DLD1 (cell line): ENCODE measurements at regions not wholly inside any gene's neighbourhood (a gene's known extent, or its start where the extent isn't known, plus 50 kb on each side); places are given as distances from the start of the nearest gene placed in this dataset.

Experiments
- in situ Hi-C: cut with HindIII; loops from 2 replicates; pipeline ENCODE4 v1.10.0; 2017; ENCODE audit warnings: low sequenced_read_pairs

GRCh38 chr10:10869592-10869991, 148.1 kb upstream of the CELF2 start:
- in situ Hi-C loops = no loop called here

- in situ Hi-C loops = no loop called here
Observed at GRCh38 chr10:10870523-10871241, 147.0 kb upstream of the CELF2 start.

GRCh38 chr10:10871352-10871751, 146.3 kb upstream of the CELF2 start:
- in situ Hi-C loops = no loop called here

- in situ Hi-C loops = no loop called here
Observed at GRCh38 chr10:10872035-10872673, 145.5 kb upstream of the CELF2 start.

GRCh38 chr10:10872764-10873163, 144.9 kb upstream of the CELF2 start:
- in situ Hi-C loops = no loop called here

GRCh38 chr10:10873289-10873688, 144.4 kb upstream of the CELF2 start:
- in situ Hi-C loops = no loop called here

GRCh38 chr10:10873915-10874314, 143.8 kb upstream of the CELF2 start:
- in situ Hi-C loops = no loop called here

- in situ Hi-C loops = no loop called here
Observed at GRCh38 chr10:10878963-10879362, 138.7 kb upstream of the CELF2 start.

GRCh38 chr10:10881117-10881813, 136.4 kb upstream of the CELF2 start:
- in situ Hi-C loops = no loop called here

- in situ Hi-C loops = no loop called here
Observed at GRCh38 chr10:10883737-10884136, 133.9 kb upstream of the CELF2 start.

GRCh38 chr10:10886861-10887531, 130.7 kb upstream of the CELF2 start:
- in situ Hi-C loops = no loop called here

- in situ Hi-C loops = no loop called here
Observed at GRCh38 chr10:10891124-10892082, 126.3 kb upstream of the CELF2 start.

- in situ Hi-C loops = no loop called here
Observed at GRCh38 chr10:10892290-10892875, 125.3 kb upstream of the CELF2 start.

- in situ Hi-C loops = loop anchor here (5.0 kb wide), 1 partner anchor 35 kb away; no protein-coding TSS in a partner anchor
Observed at GRCh38 chr10:10897400-10897799, 120.3 kb upstream of the CELF2 start.

- in situ Hi-C loops = no loop called here
Observed at GRCh38 chr10:10901906-10902305, 115.8 kb upstream of the CELF2 start.

- in situ Hi-C loops = no loop called here
Observed at GRCh38 chr10:10902951-10903350, 114.7 kb upstream of the CELF2 start.

- in situ Hi-C loops = no loop called here
Observed at GRCh38 chr10:10903620-10904019, 114.1 kb upstream of the CELF2 start.

GRCh38 chr10:10910634-10911033, 107.0 kb upstream of the CELF2 start:
- in situ Hi-C loops = no loop called here

- in situ Hi-C loops = no loop called here
Observed at GRCh38 chr10:10911035-10911434, 106.6 kb upstream of the CELF2 start.

GRCh38 chr10:10911471-10911921, 106.2 kb upstream of the CELF2 start:
- in situ Hi-C loops = no loop called here
